ENCODE measurements at regions not wholly inside any gene's neighbourhood (a gene's known extent, or its start where the extent isn't known, plus 50 kb on each side); places are given as distances from the start of the nearest gene placed in this dataset.

DNA sequence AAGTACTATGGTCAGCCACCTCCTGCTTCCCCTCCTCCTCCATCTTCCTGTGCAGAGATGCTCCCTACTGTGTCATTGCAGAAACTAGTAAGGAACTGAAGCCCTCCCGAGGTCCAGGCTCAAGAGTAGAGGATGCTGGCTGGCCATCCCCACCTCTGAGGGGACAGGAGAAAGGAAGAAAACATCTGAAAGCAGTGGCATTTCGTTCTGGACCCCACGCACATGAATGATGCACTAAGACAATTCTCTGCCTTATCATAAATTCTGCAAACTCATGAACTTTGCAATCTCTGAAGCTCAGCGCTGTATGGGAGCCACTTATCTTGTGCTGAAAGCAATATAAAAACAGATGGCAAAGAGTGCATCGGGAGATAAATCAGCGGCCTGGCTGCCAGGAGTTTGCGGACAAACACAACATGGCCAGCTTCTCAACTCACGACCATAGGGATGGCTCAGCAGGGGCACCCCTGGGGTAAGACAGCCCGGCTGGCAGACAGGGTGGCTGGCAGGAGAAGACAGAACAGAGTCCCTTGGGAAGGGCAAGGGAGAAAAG lies 306.4 kb downstream of the NXPE2 start:
- H3K4me3 ChIP-seq, result no peak overlapping the region
- TF ChIP-seq CTCF (IDR thresholded peaks at IDR 0.05), result no peak
- no peak overlapping the region for H3K27ac ChIP-seq
- H3K9me3 ChIP-seq, result no peaks in the 10 kb centered on the region
- no peak for ATAC-seq (ENCODE audit: insufficient number of reproducible peaks, low FRiP score, low read depth)
- H3K27me3 ChIP-seq (replicated peaks; ENCODE audit: insufficient read depth), result no peaks in the 10 kb centered on the region
- no peaks in the 10 kb centered on the region for H3K36me3 ChIP-seq
- DNase-seq (ENCODE audit: low spot score), result no peak
- H3K4me1 ChIP-seq (ENCODE audit: control insufficient read depth in 1 of 2, low read depth in 2 of 2), result no peaks in the 10 kb centered on the region

DNA sequence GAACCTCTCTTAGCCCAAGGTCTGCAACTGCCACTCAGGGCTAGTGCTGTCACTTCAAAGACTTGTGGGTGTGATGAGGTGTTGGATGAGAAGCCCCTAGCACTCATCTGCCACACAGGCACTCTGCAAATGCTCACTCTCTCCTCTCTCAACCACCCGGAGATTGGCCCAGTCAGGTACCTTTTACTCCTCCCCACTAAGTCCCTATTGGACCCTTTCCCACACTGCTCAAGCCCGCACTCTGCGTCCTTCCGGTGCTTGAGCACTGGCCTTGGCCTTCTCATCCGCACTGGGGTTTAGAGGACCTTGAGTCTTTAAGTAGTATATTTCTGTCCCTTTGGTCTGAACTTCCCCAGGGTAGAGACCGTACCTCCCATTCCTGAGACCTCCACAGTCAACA lies 308.0 kb downstream of the NXPE2 start:
- ATAC-seq (ENCODE audit: insufficient number of reproducible peaks, low FRiP score, low read depth) (no peak), DNase-seq (ENCODE audit: low spot score) (no peak)
- no peak for TF ChIP-seq CTCF (IDR thresholded peaks at IDR 0.05)
- Histone ChIP-seq H3K9me3 (no peaks in the 10 kb centered on the region), H3K27me3 (replicated peaks; ENCODE audit: insufficient read depth) (no peaks in the 10 kb centered on the region), H3K4me3 (no peak overlapping the region), H3K27ac (no peak overlapping the region), H3K4me1 (ENCODE audit: control insufficient read depth in 1 of 2, low read depth in 2 of 2) (no peaks in the 10 kb centered on the region), H3K36me3 (no peaks in the 10 kb centered on the region)

DNA sequence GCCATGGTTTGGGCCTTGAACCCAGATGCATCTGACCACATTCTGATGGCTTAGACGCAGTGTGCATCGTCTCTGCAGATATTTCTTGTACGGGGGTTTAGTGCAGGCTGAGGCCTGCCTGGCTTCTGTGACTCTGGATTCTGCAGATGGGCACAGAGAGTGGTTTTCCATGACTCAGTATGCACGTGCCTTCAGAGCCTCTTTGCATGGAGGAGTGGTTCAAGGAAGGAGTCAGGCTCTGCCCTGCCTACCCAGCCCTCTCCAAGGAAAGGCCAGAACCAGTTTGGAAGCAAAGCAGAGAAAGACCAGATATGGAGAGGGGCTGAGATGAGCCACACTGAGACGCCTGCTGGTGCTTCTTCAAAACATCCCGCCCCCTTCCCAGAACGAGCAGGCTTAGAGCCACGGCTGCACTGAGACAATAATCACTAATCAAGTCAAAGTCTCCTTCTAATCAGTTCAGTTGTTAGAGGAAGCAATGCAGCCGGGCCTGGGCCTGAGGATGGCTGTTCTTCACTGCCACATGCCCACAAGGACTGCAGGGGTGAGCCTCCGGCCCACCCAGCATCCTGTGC lies 308.9 kb downstream of the NXPE2 start:
- H3K9me3 ChIP-seq, result no peaks in the 10 kb centered on the region
- no peak for TF ChIP-seq CTCF (IDR thresholded peaks at IDR 0.05)
- H3K27ac ChIP-seq, result no peak overlapping the region
- no peaks in the 10 kb centered on the region for H3K27me3 ChIP-seq (replicated peaks; ENCODE audit: insufficient read depth)
- H3K4me1 ChIP-seq (ENCODE audit: control insufficient read depth in 1 of 2, low read depth in 2 of 2), result no peaks in the 10 kb centered on the region
- no peak for ATAC-seq (ENCODE audit: insufficient number of reproducible peaks, low FRiP score, low read depth)
- H3K36me3 ChIP-seq, result no peaks in the 10 kb centered on the region
- H3K4me3 ChIP-seq, result no peak overlapping the region
- no peak for DNase-seq (ENCODE audit: low spot score)

GRCh38 chr11:114988644-114989043 lies 310.3 kb downstream of the NXPE2 start:
- no peak overlapping the region for H3K27ac ChIP-seq
- no peaks in the 10 kb centered on the region for H3K27me3 ChIP-seq (replicated peaks; ENCODE audit: insufficient read depth)
- H3K9me3 ChIP-seq, result no peaks in the 10 kb centered on the region
- no peak for TF ChIP-seq CTCF (IDR thresholded peaks at IDR 0.05)
- H3K4me1 ChIP-seq (ENCODE audit: control insufficient read depth in 1 of 2, low read depth in 2 of 2), result no peaks in the 10 kb centered on the region
- no peak overlapping the region for H3K4me3 ChIP-seq
- ATAC-seq (ENCODE audit: insufficient number of reproducible peaks, low FRiP score, low read depth) (no peak), DNase-seq (ENCODE audit: low spot score) (no peak)
- H3K36me3 ChIP-seq, result no peaks in the 10 kb centered on the region

DNA sequence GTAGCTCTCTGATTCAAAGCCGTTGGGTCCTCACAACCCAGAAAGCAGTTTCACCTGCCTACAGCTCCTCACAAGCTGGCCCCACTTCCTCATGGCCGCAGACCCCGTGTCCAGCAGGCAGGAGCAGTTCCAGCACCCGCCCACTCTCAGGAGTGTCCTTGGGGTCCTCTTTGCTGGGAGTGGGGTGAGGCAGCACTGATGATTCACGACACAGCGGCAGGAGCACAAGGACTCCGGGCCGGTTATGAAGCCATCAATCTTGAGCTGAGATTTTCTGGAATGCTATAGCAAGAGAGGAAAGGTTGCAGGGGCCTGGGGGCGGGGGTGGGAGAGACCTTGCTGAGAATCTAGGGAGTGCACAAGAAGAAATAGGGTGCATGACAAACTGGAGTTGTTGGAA lies 311.2 kb downstream of the NXPE2 start:
- no peaks in the 10 kb centered on the region for H3K27me3 ChIP-seq (replicated peaks; ENCODE audit: insufficient read depth)
- no peak for DNase-seq (ENCODE audit: low spot score)
- H3K4me1 ChIP-seq (ENCODE audit: control insufficient read depth in 1 of 2, low read depth in 2 of 2), result no peaks in the 10 kb centered on the region
- no peak overlapping the region for H3K4me3 ChIP-seq
- no peak for TF ChIP-seq CTCF (IDR thresholded peaks at IDR 0.05)
- H3K9me3 ChIP-seq, result no peaks in the 10 kb centered on the region
- no peak overlapping the region for H3K27ac ChIP-seq
- no peak for ATAC-seq (ENCODE audit: insufficient number of reproducible peaks, low FRiP score, low read depth)
- no peaks in the 10 kb centered on the region for H3K36me3 ChIP-seq
